Hippocampal formation (tissue), 2 donors: ENCODE measurements at regions not wholly inside any gene's neighbourhood (a gene's known extent, or its start where the extent isn't known, plus 50 kb on each side); places are given as distances from the start of the nearest gene placed in this dataset.

ENCODE experiments used
- DNase-seq, 2 donors: peaks; one replicate each; lab custom pipeline; 2025; lab: John Stamatoyannopoulos, UW

GRCh38 chr3:22475665-22476240 lies 724.7 kb upstream of the ZNF385D start:
- no peak for DNase-seq

DNA sequence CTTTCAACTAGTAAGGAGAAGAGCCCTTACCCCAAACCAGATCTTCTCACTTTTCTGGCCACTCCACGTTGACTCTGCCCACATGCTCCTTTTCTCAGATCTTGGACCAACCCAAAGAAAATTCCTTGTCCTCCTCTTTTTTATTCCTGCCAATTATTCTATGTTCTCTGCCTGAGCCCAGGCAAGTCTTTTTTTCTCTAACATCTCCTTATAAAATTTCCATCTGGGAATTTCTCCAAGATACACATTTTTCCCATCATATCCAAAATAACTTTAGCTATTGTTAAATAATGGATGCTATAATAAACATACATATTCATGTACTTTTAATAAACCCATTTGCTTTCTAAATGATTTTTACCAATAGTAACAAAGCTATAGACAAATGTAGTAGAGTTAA lies 726.0 kb upstream of the ZNF385D start:
- DNase-seq: no peak

DNA sequence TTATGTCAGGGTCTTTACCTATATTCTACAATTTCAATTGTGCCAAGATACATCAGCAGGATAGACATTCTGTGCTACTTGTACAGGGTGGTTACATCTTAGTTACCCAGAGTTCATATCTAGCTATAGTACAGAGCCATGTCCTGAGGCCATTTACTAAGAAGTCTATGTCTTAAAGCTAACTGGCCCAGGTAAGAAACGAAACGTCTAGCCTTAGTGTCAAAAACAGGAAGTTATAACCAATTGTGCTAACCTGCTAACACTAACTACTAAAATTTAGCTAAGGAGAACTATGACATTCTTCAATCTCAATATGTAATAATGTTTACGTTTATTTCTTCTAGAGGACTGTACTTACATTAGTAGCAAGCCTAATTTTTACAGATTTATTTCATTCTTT lies 717.2 kb upstream of the UBE2E2 start:
- DNase-seq: no peak

GRCh38 chr3:22490747-22491146 lies 712.4 kb upstream of the UBE2E2 start:
- DNase-seq: no peak

- no peak for DNase-seq
Measured at GRCh38 chr3:22491344-22491743, 711.8 kb upstream of the UBE2E2 start.

GRCh38 chr3:22492342-22492741 lies 710.8 kb upstream of the UBE2E2 start:
- no peak for DNase-seq

DNA sequence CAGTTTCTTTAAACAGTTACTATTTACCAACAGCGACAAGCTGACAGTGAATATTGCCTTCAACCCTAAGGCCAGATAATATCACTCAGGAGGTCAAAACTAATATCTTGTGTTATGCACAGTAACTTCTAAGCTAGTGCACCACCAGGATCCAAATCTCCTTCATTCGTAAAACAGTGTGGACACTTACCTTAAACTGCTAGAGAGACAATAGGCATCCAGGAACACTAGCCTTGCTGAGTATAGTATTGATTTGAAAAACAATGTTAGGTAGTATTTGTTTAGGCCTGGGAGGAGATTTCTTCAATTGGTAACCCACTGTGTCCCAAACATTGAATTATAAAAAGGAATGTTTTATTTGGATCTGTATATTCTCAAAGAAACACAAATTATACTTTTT lies 707.9 kb upstream of the UBE2E2 start:
- no peak for DNase-seq

DNA sequence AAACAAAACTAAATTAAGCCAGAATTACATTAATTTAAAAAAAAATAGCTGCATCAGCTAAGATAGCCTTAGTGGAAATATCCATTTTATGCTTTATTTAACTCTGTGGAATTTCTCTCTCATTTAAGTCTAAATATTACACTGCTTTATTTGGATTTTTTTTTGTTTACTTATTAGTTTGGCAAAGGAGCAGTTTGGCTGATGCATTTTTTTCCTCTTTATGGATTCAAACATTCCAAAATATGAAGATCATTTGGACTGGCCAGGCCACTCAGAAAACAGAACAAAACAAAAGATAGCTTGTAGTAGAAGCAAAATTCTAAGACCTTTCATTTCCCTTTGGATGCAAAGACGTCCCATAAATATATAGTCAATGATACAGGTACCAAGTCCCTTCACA lies 707.3 kb upstream of the UBE2E2 start:
- no peak for DNase-seq

DNA sequence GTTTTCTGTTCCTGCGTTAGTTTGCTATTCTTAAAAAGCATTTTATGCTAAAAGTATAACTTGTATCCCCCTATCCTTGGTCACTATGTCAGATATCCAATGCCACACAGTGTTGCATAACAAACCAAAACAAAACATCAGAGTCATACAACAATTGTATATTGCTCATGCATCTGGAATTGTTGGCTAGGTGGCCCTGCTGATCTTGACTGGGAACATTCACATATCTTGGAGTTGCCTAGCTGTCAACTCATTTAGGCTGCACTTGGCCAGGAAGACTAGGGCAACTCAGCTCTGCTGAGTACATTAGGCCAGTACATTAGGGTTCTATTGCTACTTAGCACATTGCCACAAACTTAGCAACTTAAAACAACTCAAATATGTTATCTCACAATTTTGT lies 706.5 kb upstream of the UBE2E2 start:
- no peak for DNase-seq

DNA sequence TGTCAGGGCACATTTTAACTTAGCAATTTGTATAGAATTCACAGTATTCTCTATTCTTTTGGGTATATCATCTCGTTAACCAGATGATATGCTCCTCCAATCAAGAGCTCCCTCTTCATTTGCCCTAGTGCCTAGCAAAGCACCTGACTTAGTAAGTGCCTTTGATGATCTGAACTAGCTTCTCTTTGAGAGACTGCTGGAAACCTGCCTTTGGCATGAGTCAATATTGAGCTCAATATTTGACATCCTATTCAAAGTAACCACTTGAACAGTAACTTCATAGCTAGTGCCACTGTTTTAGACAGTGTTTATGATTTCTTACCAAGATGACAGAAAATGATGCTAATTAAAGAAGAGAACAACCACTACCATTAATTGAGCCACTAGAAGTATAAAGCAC lies 696.3 kb upstream of the UBE2E2 start:
- no peak for DNase-seq

DNA sequence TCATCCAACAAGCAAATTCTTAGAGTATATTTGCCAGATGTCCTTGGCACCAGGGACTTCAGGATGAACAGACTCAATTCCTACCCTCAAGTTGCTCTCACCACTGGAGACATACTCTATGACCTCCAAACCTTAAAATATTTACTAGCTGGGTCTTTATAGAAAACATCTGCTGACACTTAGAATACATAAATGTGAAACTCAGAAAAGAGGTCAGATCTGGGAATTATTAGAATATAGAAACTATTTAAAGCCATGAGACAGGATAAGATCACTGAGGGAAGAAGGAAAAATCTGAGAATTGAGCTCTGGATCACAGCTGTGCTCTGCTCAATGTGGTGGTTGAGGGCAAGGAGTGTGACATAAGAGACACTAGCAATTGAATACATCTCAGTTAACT lies 695.4 kb upstream of the UBE2E2 start:
- DNase-seq: no peak

- DNase-seq: no peak
Measured at GRCh38 chr3:22523925-22524324, 679.2 kb upstream of the UBE2E2 start.

DNA sequence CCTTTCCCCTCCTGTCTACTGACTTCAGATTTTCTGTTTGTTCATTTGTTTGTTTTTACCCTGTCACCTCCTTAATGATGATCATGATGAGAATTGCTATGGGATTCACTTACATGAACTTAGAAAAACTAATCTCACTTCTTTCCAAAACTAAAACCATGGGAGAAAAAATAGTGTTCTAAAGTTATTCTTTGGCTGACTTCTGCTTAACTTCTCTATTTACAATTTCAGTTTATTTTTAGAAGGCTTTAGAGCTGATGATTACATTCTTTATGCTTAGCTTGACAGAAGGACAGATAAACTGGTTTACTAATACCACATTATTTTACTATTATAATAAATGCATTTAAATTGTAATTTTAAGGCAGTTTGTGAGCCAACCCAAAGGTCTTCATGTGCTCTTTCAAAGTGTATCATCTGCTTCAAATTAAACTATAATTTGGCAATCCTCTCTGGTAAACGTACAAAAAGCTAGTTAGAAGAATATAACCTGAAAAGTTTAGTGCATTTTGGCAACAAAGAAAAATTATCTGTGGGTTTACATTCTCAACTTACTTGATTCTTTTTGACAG lies 676.8 kb upstream of the UBE2E2 start:
- DNase-seq: no peak

DNA sequence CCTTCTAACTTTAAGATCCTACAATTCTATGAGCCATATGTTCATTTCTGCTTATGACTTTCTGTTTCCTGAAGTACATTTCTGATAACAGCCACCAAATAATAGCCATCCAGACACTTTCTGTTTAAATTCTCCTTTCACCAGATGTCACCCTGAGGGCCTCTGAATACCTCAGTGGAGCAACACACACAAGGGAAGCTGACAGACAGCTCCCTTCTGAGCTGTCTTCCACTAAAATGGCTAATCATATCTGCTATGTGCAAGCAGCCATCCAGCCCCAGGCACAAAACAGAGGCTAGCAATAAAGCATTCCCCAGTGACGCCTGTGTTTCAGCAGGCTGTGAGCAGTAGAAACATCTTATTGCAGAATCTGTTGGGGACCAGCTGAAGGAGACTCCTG lies 666.6 kb upstream of the UBE2E2 start:
- DNase-seq: no peak

DNA sequence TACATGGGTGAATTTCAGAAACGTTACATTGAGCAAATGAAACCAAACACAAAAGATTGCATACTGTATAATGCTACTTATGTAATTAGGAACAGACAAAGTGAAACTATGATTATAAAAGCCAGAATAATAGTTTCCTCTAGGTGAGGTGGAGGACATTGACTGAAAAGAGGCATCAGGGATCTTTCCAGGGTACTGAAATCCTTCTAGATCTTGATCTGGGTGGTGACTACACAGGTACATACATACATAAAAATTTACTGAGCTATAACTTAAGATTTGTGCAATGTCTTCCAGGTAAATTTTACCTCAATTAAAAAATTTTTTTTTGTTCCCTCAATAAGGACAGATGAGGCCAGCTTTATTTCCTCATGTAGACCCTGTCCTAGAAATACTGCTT lies 665.6 kb upstream of the UBE2E2 start:
- no peak for DNase-seq

DNA sequence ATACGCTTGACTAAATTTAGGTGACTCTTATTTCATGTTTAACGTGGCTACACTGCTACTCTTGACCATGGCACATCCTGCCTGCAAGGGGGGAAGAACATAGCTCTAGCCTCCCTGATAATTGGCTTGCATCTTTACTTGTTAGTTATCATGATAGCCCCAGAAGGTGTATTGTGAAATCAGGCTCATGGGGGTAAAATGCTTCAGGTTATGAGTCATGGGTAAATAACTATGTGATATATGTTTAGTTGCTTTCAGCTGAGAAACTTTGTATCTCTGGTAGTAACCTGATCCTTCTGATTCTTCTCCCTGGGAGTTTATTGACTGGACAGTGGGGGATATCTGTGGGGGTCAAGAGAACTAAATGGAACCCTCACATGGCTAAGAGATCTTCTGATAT lies 660.8 kb upstream of the UBE2E2 start:
- DNase-seq: no peak

- DNase-seq: no peak
Measured at GRCh38 chr3:22555753-22556435, 647.2 kb upstream of the UBE2E2 start.

GRCh38 chr3:22565393-22565792 lies 637.7 kb upstream of the UBE2E2 start:
- DNase-seq: no peak

- no peak for DNase-seq
Measured at GRCh38 chr3:22568285-22568684, 634.8 kb upstream of the UBE2E2 start.

GRCh38 chr3:22569570-22569969 lies 633.6 kb upstream of the UBE2E2 start:
- no peak for DNase-seq

GRCh38 chr3:22581007-22581406 lies 622.1 kb upstream of the UBE2E2 start:
- no peak for DNase-seq

DNA sequence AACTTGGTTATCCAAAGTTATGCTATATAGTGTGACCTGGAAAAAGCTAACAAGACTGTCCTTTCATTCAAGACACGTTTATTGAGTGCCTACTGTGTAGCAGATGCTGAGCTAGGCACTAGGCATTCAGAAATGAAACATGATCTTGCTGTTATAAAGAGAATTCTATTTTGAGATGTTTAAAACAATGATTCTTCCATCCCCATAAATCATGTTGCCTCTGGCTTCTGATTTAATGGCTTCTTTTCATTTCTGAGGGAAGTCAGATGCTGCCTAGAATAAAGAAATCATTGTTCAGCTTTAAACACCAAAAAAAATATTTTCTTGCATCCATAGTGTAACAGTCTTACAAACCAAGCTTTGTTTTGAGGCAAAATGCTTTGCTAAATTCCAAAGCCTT lies 620.9 kb upstream of the UBE2E2 start:
- DNase-seq: peak in 1 of 2 donors; percentile 31

GRCh38 chr3:22585504-22585903 lies 617.6 kb upstream of the UBE2E2 start:
- no peak for DNase-seq

DNA sequence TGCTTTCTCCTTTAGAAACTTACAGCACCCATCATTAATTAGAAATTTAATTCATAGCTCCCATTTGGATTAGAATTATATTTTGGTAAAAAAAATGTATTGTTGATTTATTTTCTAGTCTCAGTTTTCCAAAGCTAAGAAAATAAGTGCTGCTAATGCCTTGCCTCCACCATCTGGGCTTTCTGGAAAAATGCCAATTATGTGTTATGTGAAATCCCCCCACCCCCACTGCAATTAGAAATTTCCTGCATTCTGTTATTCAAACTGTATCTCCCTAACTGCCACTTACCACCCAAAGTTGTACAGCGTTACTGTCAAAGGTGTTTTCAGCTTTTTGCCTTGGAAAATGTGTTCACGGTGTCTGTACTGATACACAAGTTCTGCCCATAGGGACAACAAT lies 617.2 kb upstream of the UBE2E2 start:
- no peak for DNase-seq
